ENCODE measurements at regions not wholly inside any gene's neighbourhood (a gene's known extent, or its start where the extent isn't known, plus 50 kb on each side); places are given as distances from the start of the nearest gene placed in this dataset.

DNA sequence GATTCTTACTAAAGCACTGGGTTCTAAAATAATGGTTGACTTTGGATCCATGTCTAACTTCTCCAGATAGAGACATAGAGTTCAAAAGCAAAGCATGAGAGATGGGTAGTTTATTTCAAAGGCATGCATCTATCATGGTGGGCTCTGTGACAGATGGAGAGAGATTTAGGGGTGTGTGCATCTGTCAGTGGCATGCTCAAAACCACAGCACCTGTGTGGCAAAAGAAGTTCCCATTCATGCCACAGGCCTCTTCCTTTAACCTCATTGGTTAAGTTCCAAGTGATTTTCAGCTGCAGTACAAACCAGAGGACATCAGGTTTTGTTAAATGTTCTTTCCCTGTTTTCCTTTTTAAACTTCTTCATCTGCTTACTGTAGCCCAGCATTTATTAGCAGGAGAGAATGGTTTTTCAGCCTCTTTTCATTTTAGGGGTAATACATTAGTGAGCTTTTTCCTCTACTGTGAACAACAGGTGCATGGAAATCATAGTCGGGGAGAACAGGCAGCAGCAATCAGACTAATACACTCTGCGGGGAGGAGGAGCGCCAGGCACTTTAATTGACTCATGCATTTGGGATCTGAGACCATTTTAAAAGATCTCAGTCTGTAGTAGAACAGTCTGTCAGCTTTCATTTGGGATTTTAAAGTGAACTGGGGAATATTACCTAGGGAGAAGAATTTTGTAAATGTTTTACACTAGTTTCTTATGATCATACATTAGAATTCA, 52.4 kb upstream of the UPP2 start:
- TF ChIP-seq EP300 (IDR thresholded peaks at IDR 0.05) (no peak), POLR2AphosphoS5 (IDR thresholded peaks at IDR 0.05) (no peak), POLR2A (IDR thresholded peaks at IDR 0.05) (no peak)
- TF ChIP-seq, protein P1, sequence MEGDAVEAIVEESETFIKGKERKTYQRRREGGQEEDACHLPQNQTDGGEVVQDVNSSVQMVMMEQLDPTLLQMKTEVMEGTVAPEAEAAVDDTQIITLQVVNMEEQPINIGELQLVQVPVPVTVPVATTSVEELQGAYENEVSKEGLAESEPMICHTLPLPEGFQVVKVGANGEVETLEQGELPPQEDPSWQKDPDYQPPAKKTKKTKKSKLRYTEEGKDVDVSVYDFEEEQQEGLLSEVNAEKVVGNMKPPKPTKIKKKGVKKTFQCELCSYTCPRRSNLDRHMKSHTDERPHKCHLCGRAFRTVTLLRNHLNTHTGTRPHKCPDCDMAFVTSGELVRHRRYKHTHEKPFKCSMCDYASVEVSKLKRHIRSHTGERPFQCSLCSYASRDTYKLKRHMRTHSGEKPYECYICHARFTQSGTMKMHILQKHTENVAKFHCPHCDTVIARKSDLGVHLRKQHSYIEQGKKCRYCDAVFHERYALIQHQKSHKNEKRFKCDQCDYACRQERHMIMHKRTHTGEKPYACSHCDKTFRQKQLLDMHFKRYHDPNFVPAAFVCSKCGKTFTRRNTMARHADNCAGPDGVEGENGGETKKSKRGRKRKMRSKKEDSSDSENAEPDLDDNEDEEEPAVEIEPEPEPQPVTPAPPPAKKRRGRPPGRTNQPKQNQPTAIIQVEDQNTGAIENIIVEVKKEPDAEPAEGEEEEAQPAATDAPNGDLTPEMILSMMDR (IDR thresholded peaks at IDR 0.05), result no peak
- Histone ChIP-seq H3K9me3 (no peaks in the 10 kb centered on the region), H3K27ac (no peak overlapping the region), H3K4me3 (no peak overlapping the region), H3K36me3 (no peaks in the 10 kb centered on the region), H3K27me3 (no peaks in the 10 kb centered on the region), H3K4me1 (no peaks in the 10 kb centered on the region)
- WGBS, 2 donors (ENCODE audit: low coverage in 1 of 2), result 77 to 82% methylated on average over 3 of the region's 3 CpGs
- ATAC-seq, result no peak

GRCh38 chr2:158048327-158048726, 53.3 kb upstream of the UPP2 start:
- Histone ChIP-seq H3K36me3 (no peaks in the 10 kb centered on the region), H3K4me3 (no peak overlapping the region), H3K4me1 (no peaks in the 10 kb centered on the region), H3K27ac (no peak overlapping the region), H3K9me3 (no peaks in the 10 kb centered on the region), H3K27me3 (no peaks in the 10 kb centered on the region)
- no peak for ATAC-seq
- WGBS, 2 donors (ENCODE audit: low coverage in 1 of 2), result 90% methylated on average over 3 of the region's 3 CpGs; no CpG with 5 or more reads in 1 of the 2 donors
- TF ChIP-seq, protein P1 (IDR thresholded peaks at IDR 0.05), result no peak
- no peak for TF ChIP-seq POLR2AphosphoS5 (IDR thresholded peaks at IDR 0.05)
- TF ChIP-seq POLR2A (IDR thresholded peaks at IDR 0.05), result no peak
- TF ChIP-seq EP300 (IDR thresholded peaks at IDR 0.05), result no peak

DNA sequence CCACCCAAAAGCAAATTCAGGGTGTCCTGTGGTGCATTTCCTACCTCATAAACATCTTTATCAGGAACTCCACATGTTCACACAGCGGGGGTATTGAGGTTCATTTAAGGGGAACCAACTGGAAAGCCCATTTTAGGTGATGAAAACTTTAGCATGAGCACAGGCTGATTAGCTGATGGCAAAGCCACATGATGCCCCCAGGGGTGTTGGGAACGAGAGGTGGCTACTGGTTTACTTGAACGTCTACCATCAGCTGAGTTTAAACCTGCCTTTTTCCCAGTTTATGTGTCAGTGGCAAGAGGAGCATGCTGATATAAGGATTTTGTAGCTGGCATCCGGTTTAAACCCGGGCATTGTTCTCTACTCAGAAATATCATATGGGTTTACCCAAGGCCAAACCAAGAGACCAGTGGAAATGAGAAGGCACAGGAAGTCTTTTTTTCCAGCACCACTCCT, 54.5 kb upstream of the UPP2 start:
- H3K4me3 ChIP-seq, result no peak overlapping the region
- TF ChIP-seq EP300 (IDR thresholded peaks at IDR 0.05) (no peak), POLR2AphosphoS5 (IDR thresholded peaks at IDR 0.05) (no peak), POLR2A (IDR thresholded peaks at IDR 0.05) (no peak)
- TF ChIP-seq, protein P1 (IDR thresholded peaks at IDR 0.05), result no peak
- no peaks in the 10 kb centered on the region for H3K4me1 ChIP-seq
- no peak for ATAC-seq
- 50 to 84% methylated on average over 2 to 4 of the region's 5 CpGs for whole genome bisulfite sequencing, 2 donors (ENCODE audit: low coverage in 1 of 2)
- no peak overlapping the region for H3K27ac ChIP-seq
- no peaks in the 10 kb centered on the region for H3K27me3 ChIP-seq
- H3K36me3 ChIP-seq, result no peaks in the 10 kb centered on the region
- H3K9me3 ChIP-seq, result no peaks in the 10 kb centered on the region

DNA sequence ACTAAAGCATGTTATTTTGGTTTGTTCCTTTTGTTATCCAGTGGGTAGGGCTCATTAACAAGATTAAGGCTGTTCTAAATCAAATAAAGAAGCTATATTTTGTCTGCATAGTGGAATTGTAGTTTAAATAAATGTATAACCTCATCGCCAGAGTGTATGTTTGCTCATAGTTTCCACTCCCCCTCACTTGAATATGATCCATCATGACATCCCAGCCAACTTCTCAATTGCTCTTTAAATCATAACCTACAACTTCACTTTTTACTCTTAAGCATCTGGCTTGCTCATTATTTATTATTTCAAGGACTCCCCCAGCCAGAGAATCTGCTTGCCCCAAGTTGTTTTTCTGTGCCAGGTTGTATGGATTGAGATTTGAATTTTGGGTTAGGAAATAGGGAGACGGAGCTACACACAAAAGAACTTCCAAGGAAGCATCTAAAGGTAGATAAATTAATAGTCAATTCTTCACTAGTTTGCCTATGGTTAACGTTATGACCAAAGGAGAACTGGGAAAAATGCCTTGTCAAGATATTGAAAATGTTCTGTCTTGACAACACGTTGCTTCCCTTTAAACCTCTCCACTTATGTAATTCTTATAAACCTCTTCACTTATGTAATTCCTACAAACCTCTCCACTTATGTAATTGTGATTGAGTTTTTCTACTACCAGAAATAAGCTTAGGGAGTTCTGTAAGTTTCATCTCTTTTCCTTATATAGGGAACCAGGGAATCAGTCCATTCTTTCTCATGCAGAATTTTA, 55.4 kb upstream of the UPP2 start:
- TF ChIP-seq, protein P1 (IDR thresholded peaks at IDR 0.05), result no peak
- TF ChIP-seq POLR2A (IDR thresholded peaks at IDR 0.05), result no peak
- TF ChIP-seq EP300 (IDR thresholded peaks at IDR 0.05), result no peak
- no peak for TF ChIP-seq POLR2AphosphoS5 (IDR thresholded peaks at IDR 0.05)
- H3K4me1 ChIP-seq, result no peaks in the 10 kb centered on the region
- WGBS, 2 donors (ENCODE audit: low coverage in 1 of 2), result 45 to 46% methylated on average over 4 of the region's 4 CpGs
- no peaks in the 10 kb centered on the region for H3K36me3 ChIP-seq
- no peaks in the 10 kb centered on the region for H3K9me3 ChIP-seq
- H3K27ac ChIP-seq, result no peak overlapping the region
- no peak overlapping the region for H3K4me3 ChIP-seq
- ATAC-seq, result no peak
- no peaks in the 10 kb centered on the region for H3K27me3 ChIP-seq

All from gastroesophageal sphincter (tissue), 4 donors.